ENCODE measurements at regions not wholly inside any gene's neighbourhood (a gene's known extent, or its start where the extent isn't known, plus 50 kb on each side); places are given as distances from the start of the nearest gene placed in this dataset.

GRCh38 chr20:39264506-39265172 is 302.5 kb downstream of the DHX35 start:
- peak; percentile 92 for TF ChIP-seq CTCF (conservative IDR thresholded peaks at IDR 0.05; ENCODE audit: control insufficient read depth, insufficient read depth, low read depth, low read length)
- DNase-seq (ENCODE audit: low read depth): peak; percentile 84

GRCh38 chr20:39263076-39263475 is 300.9 kb downstream of the DHX35 start:
- no peak overlapping the region for H3K4me3 ChIP-seq (ENCODE audit: control insufficient read depth, low read depth, low read length)
- TF ChIP-seq CTCF (conservative IDR thresholded peaks at IDR 0.05; ENCODE audit: control insufficient read depth, insufficient read depth, low read depth, low read length): no peak
- peak; percentile 47 for DNase-seq (ENCODE audit: low read depth)

More at GRCh38 chr20:39264506-39265172, 302.5 kb downstream of the DHX35 start:
- no peak overlapping the region for H3K4me3 ChIP-seq (ENCODE audit: control insufficient read depth, low read depth, low read length)

GRCh38 chr20:39259808-39260207 is 297.7 kb downstream of the DHX35 start:
- DNase-seq (ENCODE audit: low read depth): no peak
- TF ChIP-seq CTCF (conservative IDR thresholded peaks at IDR 0.05; ENCODE audit: control insufficient read depth, insufficient read depth, low read depth, low read length): no peak

GRCh38 chr20:39259010-39259803 is 297.1 kb downstream of the DHX35 start:
- TF ChIP-seq CTCF (conservative IDR thresholded peaks at IDR 0.05; ENCODE audit: control insufficient read depth, insufficient read depth, low read depth, low read length): no peak
- H3K4me3 ChIP-seq (ENCODE audit: control insufficient read depth, low read depth, low read length): no peak overlapping the region
- no peak for DNase-seq (ENCODE audit: low read depth)

More at GRCh38 chr20:39259808-39260207, 297.7 kb downstream of the DHX35 start:
- no peak overlapping the region for H3K4me3 ChIP-seq (ENCODE audit: control insufficient read depth, low read depth, low read length)

- no peak for TF ChIP-seq CTCF (conservative IDR thresholded peaks at IDR 0.05; ENCODE audit: control insufficient read depth, insufficient read depth, low read depth, low read length)
- DNase-seq (ENCODE audit: low read depth): no peak
- no peak overlapping the region for H3K4me3 ChIP-seq (ENCODE audit: control insufficient read depth, low read depth, low read length)
These were observed 296.1 kb downstream of the DHX35 start for GRCh38 chr20:39258253-39258652.

GRCh38 chr20:39253051-39253755 is 291.1 kb downstream of the DHX35 start:
- DNase-seq (ENCODE audit: low read depth): no peak
- no peak overlapping the region for H3K4me3 ChIP-seq (ENCODE audit: control insufficient read depth, low read depth, low read length)
- TF ChIP-seq CTCF (conservative IDR thresholded peaks at IDR 0.05; ENCODE audit: control insufficient read depth, insufficient read depth, low read depth, low read length): no peak
